CD4-positive, alpha-beta T cell treated with Interleukin-17A for 1 hour (primary cell): ENCODE measurements at regions not wholly inside any gene's neighbourhood (a gene's known extent, or its start where the extent isn't known, plus 50 kb on each side); places are given as distances from the start of the nearest gene placed in this dataset.
"Not testable (repeated sequence)": the region's sequence is repeated elsewhere in the genome, so short reads cannot be mapped to it uniquely, and the experiment has no call there.

ENCODE experiments used
- DNase-seq: peaks from one replicate; pipeline ENCODE4 v3.0.0-alpha.2; 2020

- no peak for DNase-seq
These were observed 142.2 kb downstream of the NR2F2 start for GRCh38 chr15:96472681-96473080.

GRCh38 chr15:96473556-96473955, 143.1 kb downstream of the NR2F2 start:
- no peak for DNase-seq

- DNase-seq: no peak
These were observed 143.7 kb downstream of the NR2F2 start for GRCh38 chr15:96474231-96474664.

GRCh38 chr15:96477227-96477626, 146.7 kb downstream of the NR2F2 start:
- DNase-seq: no peak

GRCh38 chr15:96484412-96484811, 153.9 kb downstream of the NR2F2 start:
- not testable (repeated sequence) for DNase-seq

GRCh38 chr15:96484830-96485229, 154.3 kb downstream of the NR2F2 start:
- DNase-seq: no peak

GRCh38 chr15:96487245-96487644, 156.7 kb downstream of the NR2F2 start:
- DNase-seq: no peak

GRCh38 chr15:96491066-96491699, 160.7 kb downstream of the NR2F2 start:
- DNase-seq: not testable (repeated sequence)

- not testable (repeated sequence) for DNase-seq
These were observed 161.5 kb downstream of the NR2F2 start for GRCh38 chr15:96491700-96492644.

GRCh38 chr15:96494505-96494904, 164.0 kb downstream of the NR2F2 start:
- no peak for DNase-seq

GRCh38 chr15:96495386-96495785, 164.9 kb downstream of the NR2F2 start:
- DNase-seq: no peak

- DNase-seq: no peak
These were observed 167.5 kb downstream of the NR2F2 start for GRCh38 chr15:96497951-96498350.

- DNase-seq: no peak
These were observed 170.0 kb downstream of the NR2F2 start for GRCh38 chr15:96500508-96500907.

- DNase-seq: no peak
These were observed 170.9 kb downstream of the NR2F2 start for GRCh38 chr15:96501362-96501761.

- DNase-seq: no peak
These were observed 171.7 kb downstream of the NR2F2 start for GRCh38 chr15:96502196-96502595.

- DNase-seq: no peak
These were observed 172.8 kb downstream of the NR2F2 start for GRCh38 chr15:96503276-96503675.

- DNase-seq: no peak
These were observed 173.9 kb downstream of the NR2F2 start for GRCh38 chr15:96504371-96504770.

GRCh38 chr15:96505014-96505413, 174.5 kb downstream of the NR2F2 start:
- no peak for DNase-seq

GRCh38 chr15:96514607-96515285, 184.2 kb downstream of the NR2F2 start:
- DNase-seq: no peak

- no peak for DNase-seq
These were observed 184.9 kb downstream of the NR2F2 start for GRCh38 chr15:96515371-96515770.

- no peak for DNase-seq
These were observed 190.9 kb downstream of the NR2F2 start for GRCh38 chr15:96521386-96521785.

- DNase-seq: no peak
These were observed 194.3 kb downstream of the NR2F2 start for GRCh38 chr15:96524676-96525417.

- no peak for DNase-seq
These were observed 204.6 kb downstream of the NR2F2 start for GRCh38 chr15:96535148-96535547.
